HG03378 (cell line): ENCODE measurements at regions not wholly inside any gene's neighbourhood (a gene's known extent, or its start where the extent isn't known, plus 50 kb on each side); places are given as distances from the start of the nearest gene placed in this dataset.
"Not testable (repeated sequence)": the region's sequence is repeated elsewhere in the genome, so short reads cannot be mapped to it uniquely, and the experiment has no call there.

Source experiments
- ATAC-seq: cut with Tn5 transposase; IDR thresholded peaks from one replicate; pipeline ENCODE4 v1.9.1; 2021; ENCODE audit warnings: mild to moderate bottlenecking, moderate library complexity; ENCODE audit not compliant: unreplicated experiment

DNA sequence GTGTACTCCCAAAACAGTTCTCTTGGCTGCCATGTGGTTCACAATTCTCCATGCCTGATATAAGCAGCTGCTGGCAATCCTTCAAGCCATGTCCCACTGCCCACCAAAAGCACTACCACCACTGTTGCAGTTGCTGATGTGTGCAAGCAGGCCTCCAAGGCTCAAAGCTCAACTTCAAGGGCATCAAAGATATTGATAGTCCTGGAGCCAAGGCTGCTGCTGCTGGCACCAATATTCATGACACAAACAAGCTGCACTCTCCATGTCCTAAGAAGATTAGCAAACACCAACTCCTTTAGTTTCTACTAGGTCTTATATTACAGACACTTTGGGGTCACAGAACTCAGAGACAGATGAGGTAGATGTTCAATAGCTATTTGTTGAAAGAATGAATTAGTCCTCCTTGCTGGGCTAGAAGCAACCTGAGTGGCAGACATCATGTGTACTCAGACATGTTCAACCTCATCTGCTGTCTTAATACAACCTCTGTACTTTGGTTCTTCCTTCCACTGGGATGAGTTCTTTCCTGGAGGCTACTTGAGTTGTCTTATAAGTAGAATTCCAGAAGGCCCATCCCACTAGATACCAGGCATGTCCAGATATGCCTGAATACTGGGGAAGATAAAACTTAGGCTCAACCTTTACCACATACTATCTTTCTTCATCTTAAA, 104.5 kb upstream of the UGP2 start:
- no peak for ATAC-seq

GRCh38 chr2:63738019-63738418, 103.7 kb upstream of the UGP2 start:
- no peak for ATAC-seq

- not testable (repeated sequence) for ATAC-seq
These were observed 102.5 kb upstream of the UGP2 start for GRCh38 chr2:63739180-63739579.

DNA sequence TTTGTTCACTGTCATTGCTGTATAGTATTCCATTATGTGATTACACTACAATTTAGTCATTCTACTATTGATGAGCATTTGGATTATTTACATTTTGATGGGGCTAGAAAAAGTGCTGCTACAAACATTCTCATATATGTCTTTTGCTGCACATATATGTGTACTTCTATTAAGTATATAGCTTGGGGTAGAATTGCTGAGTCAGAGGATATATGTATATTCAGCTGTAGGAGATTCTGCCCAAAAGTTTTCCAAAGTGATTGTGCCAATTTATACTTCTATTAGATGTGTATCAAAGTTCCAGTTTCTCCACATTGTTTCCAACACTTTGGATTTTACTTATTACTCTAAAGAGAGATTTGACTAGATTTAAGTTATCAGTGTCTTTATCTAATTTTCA, 101.7 kb upstream of the UGP2 start:
- no peak for ATAC-seq

- ATAC-seq, result no peak
These were observed 100.8 kb upstream of the UGP2 start for GRCh38 chr2:63740943-63741342.

- no peak for ATAC-seq
These were observed 99.7 kb upstream of the UGP2 start for GRCh38 chr2:63741884-63742579.

DNA sequence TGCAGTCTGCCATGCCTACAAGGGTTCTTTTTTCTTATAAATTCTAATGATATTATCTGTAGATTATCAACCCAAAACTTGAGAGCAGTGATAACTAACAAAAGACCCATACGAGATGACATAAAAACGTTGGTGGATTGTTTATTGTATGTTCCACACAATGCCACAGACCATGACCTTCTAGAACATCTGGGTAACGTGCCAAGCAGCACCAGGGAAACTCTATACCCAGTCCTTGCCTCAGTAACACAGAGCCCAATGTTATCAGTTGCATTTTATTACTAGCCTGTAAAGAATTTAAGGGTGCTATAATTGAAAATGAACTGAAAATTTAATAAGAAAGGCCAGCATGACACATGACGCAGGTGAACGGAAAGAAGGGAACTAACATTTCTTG, 99.1 kb upstream of the UGP2 start:
- ATAC-seq, result no peak

GRCh38 chr2:63743170-63743981, 98.3 kb upstream of the UGP2 start:
- no peak for ATAC-seq

- ATAC-seq, result no peak
These were observed 97.4 kb upstream of the UGP2 start for GRCh38 chr2:63743982-63744966.

- not testable (repeated sequence) for ATAC-seq
These were observed 95.1 kb upstream of the UGP2 start for GRCh38 chr2:63746548-63746947.

GRCh38 chr2:63751901-63752300, 89.8 kb upstream of the UGP2 start:
- ATAC-seq, result no peak

DNA sequence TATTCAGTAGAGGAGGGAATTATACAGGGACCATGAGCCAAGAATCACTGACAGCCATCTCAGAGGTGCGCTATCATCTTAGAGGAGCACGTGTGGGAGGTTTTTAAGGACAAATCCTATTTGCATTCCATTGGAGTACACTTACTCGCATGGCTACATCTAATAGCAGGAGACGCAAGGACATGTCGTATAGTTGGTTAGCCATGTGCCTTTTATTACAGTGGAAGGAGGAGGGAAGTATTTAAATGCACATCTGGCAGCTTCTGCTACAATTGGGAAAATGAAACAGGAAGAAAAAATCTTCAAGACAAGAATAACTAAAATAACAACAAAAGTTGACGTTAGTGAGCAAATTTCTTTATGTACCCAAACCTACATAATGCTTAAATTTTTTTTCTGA, 86.5 kb upstream of the UGP2 start:
- no peak for ATAC-seq

GRCh38 chr2:63755965-63756364, 85.7 kb upstream of the UGP2 start:
- ATAC-seq, result no peak

- ATAC-seq, result no peak
These were observed 78.2 kb upstream of the UGP2 start for GRCh38 chr2:63763391-63763941.

DNA sequence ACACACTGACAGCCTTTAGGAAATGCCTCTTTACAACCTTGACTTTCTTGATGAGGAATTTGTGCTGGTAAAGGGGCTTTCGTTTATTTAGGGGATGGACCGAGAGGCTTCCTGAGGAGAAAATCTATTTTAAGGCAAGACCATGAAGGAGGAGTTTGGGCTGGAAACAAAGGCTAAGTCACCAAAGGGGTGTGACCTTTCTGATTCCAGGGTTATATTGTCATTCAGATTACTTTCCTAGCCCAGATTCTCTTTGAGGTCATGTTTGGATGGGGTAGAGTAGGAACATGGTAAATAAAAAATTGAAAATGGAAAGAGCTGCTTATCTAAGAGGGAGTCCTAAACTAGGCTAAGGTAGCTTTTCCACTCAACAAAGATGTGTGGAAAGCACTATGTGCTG, 77.1 kb upstream of the UGP2 start:
- no peak for ATAC-seq

GRCh38 chr2:63765117-63765516, 76.6 kb upstream of the UGP2 start:
- ATAC-seq, result no peak

DNA sequence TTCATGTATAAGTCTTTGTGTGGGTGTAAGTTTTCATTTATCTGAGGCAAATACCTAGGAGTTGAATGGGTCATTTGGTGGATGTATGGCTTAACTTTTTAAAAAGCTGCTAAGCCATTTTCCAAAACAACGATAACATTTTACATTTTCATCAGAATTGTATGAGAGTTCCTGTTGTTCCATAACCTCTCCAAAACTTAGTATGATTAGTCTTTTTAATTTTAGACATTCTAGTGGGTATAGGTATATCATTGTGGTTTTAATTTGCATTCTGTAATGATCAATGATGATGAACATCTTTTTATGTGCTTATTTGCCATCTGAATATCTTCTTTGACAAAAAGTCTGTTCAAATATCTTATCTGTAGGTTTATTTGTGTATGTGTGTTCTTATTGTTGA, 74.4 kb upstream of the UGP2 start:
- no peak for ATAC-seq

DNA sequence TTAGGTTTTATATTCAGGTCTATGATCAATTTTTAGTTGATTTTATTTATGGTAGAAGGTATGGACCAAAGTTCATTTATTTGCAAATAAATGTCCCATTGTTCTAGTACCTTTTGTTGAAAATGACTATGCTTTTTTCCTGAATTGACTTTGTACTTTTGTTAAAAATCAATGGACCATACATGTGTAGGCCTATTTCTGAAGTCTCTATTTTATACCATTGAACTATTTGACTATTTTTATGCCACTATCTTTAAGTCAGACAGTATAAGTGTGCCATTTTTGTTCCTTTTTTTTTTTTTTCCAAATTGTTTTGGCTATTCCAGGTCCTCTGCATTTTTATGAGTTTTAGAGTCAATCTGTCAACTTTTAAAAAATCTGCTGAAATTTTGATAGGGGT, 73.6 kb upstream of the UGP2 start:
- ATAC-seq, result no peak

- ATAC-seq, result no peak
These were observed 71.8 kb upstream of the UGP2 start for GRCh38 chr2:63769915-63770314.

- no peak for ATAC-seq
These were observed 69.6 kb upstream of the UGP2 start for GRCh38 chr2:63772061-63772460.
